Nephron progenitor cell (in vitro differentiated cells): ENCODE measurements at regions not wholly inside any gene's neighbourhood (a gene's known extent, or its start where the extent isn't known, plus 50 kb on each side); places are given as distances from the start of the nearest gene placed in this dataset.

Experiments
- DNase-seq: peaks from one replicate; pipeline ENCODE4 v3.0.0; 2021
- H3K27ac Mint-ChIP-seq: 2 replicates; pipeline ENCODE4 v1.8.0; 2021; ENCODE audit warnings: mild to moderate bottlenecking, moderate library complexity, mixed read lengths
- H3K27me3 Mint-ChIP-seq: 2 replicates; pipeline ENCODE4 v1.8.0; 2021; ENCODE audit warnings: mild to moderate bottlenecking, low read depth, mixed read lengths; ENCODE audit not compliant: poor library complexity
- H3K36me3 Mint-ChIP-seq: 2 replicates; pipeline ENCODE4 v1.8.0; 2021; ENCODE audit warnings: low read depth, mixed read lengths
- H3K4me1 Mint-ChIP-seq: 2 replicates; pipeline ENCODE4 v1.8.0; 2021; ENCODE audit warnings: mixed read lengths
- H3K4me3 Mint-ChIP-seq: 2 replicates; pipeline ENCODE4 v1.8.0; 2021; ENCODE audit warnings: mild to moderate bottlenecking, moderate library complexity, mixed read lengths
- H3K9me3 Mint-ChIP-seq: 2 replicates; pipeline ENCODE4 v1.8.0; 2021; ENCODE audit warnings: mild to moderate bottlenecking, moderate library complexity, mixed read lengths
- TF ChIP-seq, protein P1 (sequence below): fragments of 200-600 bp; sonication (generic); IDR thresholded peaks from 2 replicates; pipeline ENCODE4 v1.5.0; 2021; ENCODE audit warnings: antibody characterized with exemption

GRCh38 chr1:168949672-168950071 is 156.8 kb upstream of the ATP1B1 start:
- Mint-ChIP-seq H3K4me1 (no peaks in the 10 kb centered on the region), H3K9me3 (no peaks in the 10 kb centered on the region), H3K4me3 (no peak overlapping the region), H3K27me3 (no peaks in the 10 kb centered on the region), H3K36me3 (no peaks in the 10 kb centered on the region), H3K27ac (no peak overlapping the region)
- TF ChIP-seq, protein P1, sequence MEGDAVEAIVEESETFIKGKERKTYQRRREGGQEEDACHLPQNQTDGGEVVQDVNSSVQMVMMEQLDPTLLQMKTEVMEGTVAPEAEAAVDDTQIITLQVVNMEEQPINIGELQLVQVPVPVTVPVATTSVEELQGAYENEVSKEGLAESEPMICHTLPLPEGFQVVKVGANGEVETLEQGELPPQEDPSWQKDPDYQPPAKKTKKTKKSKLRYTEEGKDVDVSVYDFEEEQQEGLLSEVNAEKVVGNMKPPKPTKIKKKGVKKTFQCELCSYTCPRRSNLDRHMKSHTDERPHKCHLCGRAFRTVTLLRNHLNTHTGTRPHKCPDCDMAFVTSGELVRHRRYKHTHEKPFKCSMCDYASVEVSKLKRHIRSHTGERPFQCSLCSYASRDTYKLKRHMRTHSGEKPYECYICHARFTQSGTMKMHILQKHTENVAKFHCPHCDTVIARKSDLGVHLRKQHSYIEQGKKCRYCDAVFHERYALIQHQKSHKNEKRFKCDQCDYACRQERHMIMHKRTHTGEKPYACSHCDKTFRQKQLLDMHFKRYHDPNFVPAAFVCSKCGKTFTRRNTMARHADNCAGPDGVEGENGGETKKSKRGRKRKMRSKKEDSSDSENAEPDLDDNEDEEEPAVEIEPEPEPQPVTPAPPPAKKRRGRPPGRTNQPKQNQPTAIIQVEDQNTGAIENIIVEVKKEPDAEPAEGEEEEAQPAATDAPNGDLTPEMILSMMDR = no peak
- no peak for DNase-seq

- no peak overlapping the region for H3K27ac Mint-ChIP-seq
- TF ChIP-seq, protein P1 = no peak
- no peak overlapping the region for H3K4me3 Mint-ChIP-seq
- peaks cover 2% of the 10 kb centered on the region for H3K27me3 Mint-ChIP-seq
- no peaks in the 10 kb centered on the region for H3K4me1 Mint-ChIP-seq
- no peak for DNase-seq
- no peaks in the 10 kb centered on the region for H3K36me3 Mint-ChIP-seq
- H3K9me3 Mint-ChIP-seq = no peaks in the 10 kb centered on the region
These were observed 148.7 kb upstream of the ATP1B1 start for GRCh38 chr1:168957818-168958217.

DNA sequence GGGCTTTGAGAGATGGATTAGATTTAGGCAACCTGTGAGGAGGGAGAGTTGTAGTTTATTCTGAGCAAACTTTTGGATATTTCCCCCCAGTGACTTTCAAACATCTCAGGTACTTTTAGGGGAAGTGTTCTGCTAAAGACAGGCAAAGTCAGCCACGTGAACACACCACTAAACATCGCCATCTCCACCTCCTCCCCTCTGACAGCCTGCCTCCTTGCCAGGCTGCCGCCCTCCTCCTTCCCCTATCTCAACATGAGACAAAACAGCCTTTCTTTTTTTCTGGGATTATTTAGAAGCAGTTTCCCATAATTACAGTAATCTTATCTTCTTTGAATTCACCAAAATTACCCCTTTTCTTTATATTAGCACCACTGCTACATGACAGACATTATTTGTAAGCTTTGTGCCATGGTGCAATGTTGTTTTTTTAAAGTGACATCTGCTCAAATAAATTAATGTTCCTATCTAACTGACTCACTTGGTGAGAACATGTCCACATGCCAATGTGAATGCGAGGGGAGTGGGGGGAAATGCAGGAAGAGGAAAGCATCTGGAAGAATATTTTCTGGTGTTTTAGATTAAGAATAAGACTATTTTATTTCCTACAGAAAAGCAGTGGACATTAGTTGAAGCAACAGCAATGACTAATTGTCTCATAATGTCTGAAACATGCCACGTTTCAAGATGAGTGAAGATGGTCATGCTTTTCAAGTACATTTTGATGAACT is 147.8 kb upstream of the ATP1B1 start:
- Mint-ChIP-seq H3K27me3 (peaks cover 2% of the 10 kb centered on the region), H3K36me3 (no peaks in the 10 kb centered on the region), H3K4me3 (no peak overlapping the region), H3K9me3 (no peaks in the 10 kb centered on the region), H3K4me1 (no peaks in the 10 kb centered on the region), H3K27ac (no peak overlapping the region)
- TF ChIP-seq, protein P1 = no peak
- no peak for DNase-seq

- no peak overlapping the region for H3K27ac Mint-ChIP-seq
- peaks cover 2% of the 10 kb centered on the region for H3K27me3 Mint-ChIP-seq
- TF ChIP-seq, protein P1 = no peak
- no peak overlapping the region for H3K4me3 Mint-ChIP-seq
- DNase-seq = no peak
- H3K4me1 Mint-ChIP-seq = no peaks in the 10 kb centered on the region
- H3K36me3 Mint-ChIP-seq = no peaks in the 10 kb centered on the region
- no peaks in the 10 kb centered on the region for H3K9me3 Mint-ChIP-seq
These were observed 147.1 kb upstream of the ATP1B1 start for GRCh38 chr1:168959382-168959781.

- Mint-ChIP-seq H3K9me3 (no peaks in the 10 kb centered on the region), H3K36me3 (no peaks in the 10 kb centered on the region), H3K27ac (no peak overlapping the region), H3K27me3 (peaks cover 2% of the 10 kb centered on the region), H3K4me1 (no peaks in the 10 kb centered on the region), H3K4me3 (no peak overlapping the region)
- DNase-seq = no peak
- TF ChIP-seq, protein P1 = no peak
These were observed 146.4 kb upstream of the ATP1B1 start for GRCh38 chr1:168960114-168960513.

DNA sequence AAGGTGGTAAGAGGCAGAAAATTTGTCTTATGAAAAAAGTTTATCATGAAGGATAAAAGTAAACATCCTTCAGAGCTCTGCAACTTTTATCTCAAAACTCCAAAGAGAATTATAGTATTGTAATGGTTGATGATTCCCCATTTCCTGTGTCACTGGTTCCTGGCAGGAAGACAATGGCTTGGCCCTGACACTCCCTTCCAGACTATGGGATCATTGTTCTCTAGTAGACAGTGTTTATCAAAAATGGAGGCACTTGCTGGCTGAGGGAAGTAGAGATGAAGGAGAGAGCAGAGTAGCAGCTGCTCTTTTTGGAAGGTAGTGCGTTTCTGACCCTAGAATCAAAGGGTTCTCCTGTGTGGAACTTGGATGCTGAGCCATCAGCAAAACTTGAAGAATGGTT is 145.9 kb upstream of the ATP1B1 start:
- Mint-ChIP-seq H3K27ac (no peak overlapping the region), H3K4me1 (no peaks in the 10 kb centered on the region), H3K36me3 (no peaks in the 10 kb centered on the region), H3K9me3 (no peaks in the 10 kb centered on the region), H3K27me3 (peaks cover 2% of the 10 kb centered on the region), H3K4me3 (no peak overlapping the region)
- DNase-seq = no peak
- TF ChIP-seq, protein P1 = no peak
